Fibroblast of villous mesenchyme (primary cell): ENCODE measurements at regions not wholly inside any gene's neighbourhood (a gene's known extent, or its start where the extent isn't known, plus 50 kb on each side); places are given as distances from the start of the nearest gene placed in this dataset.

Experiments used
- DNase-seq: peaks from one replicate; pipeline ENCODE4 v3.0.0-alpha.2; 2010; ENCODE audit warnings: low read depth
- H3K4me3 ChIP-seq: 2 replicates; pipeline ENCODE4 v1.5.1; 2011; ENCODE audit warnings: low read depth, mild to moderate bottlenecking, low read length
- CTCF ChIP-seq: IDR thresholded peaks from 2 replicates; pipeline ENCODE4 v1.5.1; 2012; ENCODE audit warnings: low read depth, mild to moderate bottlenecking, low read length; ENCODE audit not compliant: insufficient read depth

- TF ChIP-seq CTCF, result no peak
- no peak overlapping the region for H3K4me3 ChIP-seq
- no peak for DNase-seq
Observed at GRCh38 chrX:69268611-69269010, 103.4 kb upstream of the PJA1 start.

- TF ChIP-seq CTCF, result no peak
- no peak for DNase-seq
- no peak overlapping the region for H3K4me3 ChIP-seq
Observed at GRCh38 chrX:69264158-69264581, 98.9 kb upstream of the PJA1 start.

- H3K4me3 ChIP-seq, result no peak overlapping the region
- no peak for TF ChIP-seq CTCF
- DNase-seq, result no peak
Observed at GRCh38 chrX:69263251-69263820, 98.1 kb upstream of the PJA1 start.

GRCh38 chrX:69262036-69262936, 97.0 kb upstream of the PJA1 start:
- TF ChIP-seq CTCF, result no peak
- DNase-seq, result peak; percentile 22
- no peak overlapping the region for H3K4me3 ChIP-seq

GRCh38 chrX:69260169-69260568, 94.9 kb upstream of the PJA1 start:
- no peak for DNase-seq
- no peak overlapping the region for H3K4me3 ChIP-seq
- TF ChIP-seq CTCF, result no peak

GRCh38 chrX:69258893-69259292, 93.6 kb upstream of the PJA1 start:
- no peak for DNase-seq
- TF ChIP-seq CTCF, result no peak
- no peak overlapping the region for H3K4me3 ChIP-seq
